GM21367 (cell line): ENCODE measurements at regions not wholly inside any gene's neighbourhood (a gene's known extent, or its start where the extent isn't known, plus 50 kb on each side); places are given as distances from the start of the nearest gene placed in this dataset.
"Not testable (repeated sequence)": the region's sequence is repeated elsewhere in the genome, so short reads cannot be mapped to it uniquely, and the experiment has no call there.

Experiments
- ATAC-seq: cut with Tn5 transposase; IDR thresholded peaks from one replicate; pipeline ENCODE4 v1.9.1; 2021; ENCODE audit not compliant: unreplicated experiment

- no peak for ATAC-seq
Measured at GRCh38 chr2:182548031-182548950, 121.5 kb upstream of the PDE1A start.

GRCh38 chr2:182550234-182550633, 123.4 kb upstream of the PDE1A start:
- no peak for ATAC-seq

- not testable (repeated sequence) for ATAC-seq
Measured at GRCh38 chr2:182552232-182552631, 125.4 kb upstream of the PDE1A start.

DNA sequence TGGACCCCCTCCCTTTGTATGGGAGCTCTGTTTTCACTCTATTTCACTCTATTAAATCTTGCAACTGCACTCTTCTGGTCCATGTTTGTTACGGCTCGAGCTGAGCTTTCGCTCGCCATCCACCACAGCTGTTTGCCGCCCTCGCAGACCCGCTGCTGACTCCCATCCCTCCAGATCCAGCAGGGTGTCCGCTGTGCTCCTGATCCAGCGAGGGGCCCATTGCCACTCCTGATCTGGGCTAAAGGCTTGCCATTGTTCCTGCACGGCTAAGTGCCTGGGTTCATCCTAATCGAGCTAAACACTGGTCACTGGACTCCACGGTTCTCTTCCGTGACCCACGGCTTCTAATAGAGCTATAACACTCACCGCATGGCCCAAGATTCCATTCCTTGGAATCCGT, 125.9 kb upstream of the PDE1A start:
- not testable (repeated sequence) for ATAC-seq

DNA sequence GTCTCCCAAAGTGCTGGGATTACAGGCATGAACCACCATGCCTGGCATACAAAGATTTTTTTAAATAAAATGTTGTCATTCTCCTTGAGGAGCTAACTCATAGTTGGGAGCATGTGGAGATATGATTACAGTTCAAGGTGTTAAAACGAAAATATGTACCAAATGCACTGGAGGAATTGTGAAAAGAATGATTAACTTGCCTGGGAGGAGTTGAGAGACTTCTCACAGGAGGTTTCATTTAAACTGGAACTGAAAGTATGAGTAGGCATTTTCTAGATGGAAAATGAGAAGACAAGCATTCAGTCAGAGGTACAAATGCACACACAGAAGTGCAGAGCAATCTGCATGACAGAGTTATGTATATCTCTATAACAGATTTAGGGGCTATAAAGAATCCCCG, 126.6 kb upstream of the PDE1A start:
- ATAC-seq, result peak; percentile 100

GRCh38 chr2:182554950-182555349, 128.1 kb upstream of the PDE1A start:
- no peak for ATAC-seq

DNA sequence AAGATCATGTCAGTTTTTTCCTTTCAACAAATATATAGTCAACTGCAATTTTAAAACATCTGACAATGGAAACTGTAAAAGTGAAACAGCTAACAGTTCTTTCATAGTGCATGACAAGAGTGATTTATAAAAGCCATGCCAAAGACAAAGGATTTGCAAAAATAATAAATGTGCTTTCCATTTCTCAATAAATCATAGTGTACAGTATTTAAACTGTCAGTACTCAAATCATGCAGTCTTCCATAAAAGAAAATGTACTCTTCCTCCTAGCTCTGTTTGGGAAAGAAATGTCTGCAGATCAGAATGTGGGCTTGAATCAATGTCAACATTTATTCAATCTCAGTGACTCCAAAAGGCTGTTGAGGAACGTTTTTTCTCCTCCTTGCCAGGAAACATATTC, 131.7 kb upstream of the PDE1A start:
- ATAC-seq, result no peak

GRCh38 chr2:182559623-182560022, 132.8 kb upstream of the PDE1A start:
- no peak for ATAC-seq

- ATAC-seq, result no peak
Measured at GRCh38 chr2:182565911-182566567, 139.2 kb upstream of the PDE1A start.

DNA sequence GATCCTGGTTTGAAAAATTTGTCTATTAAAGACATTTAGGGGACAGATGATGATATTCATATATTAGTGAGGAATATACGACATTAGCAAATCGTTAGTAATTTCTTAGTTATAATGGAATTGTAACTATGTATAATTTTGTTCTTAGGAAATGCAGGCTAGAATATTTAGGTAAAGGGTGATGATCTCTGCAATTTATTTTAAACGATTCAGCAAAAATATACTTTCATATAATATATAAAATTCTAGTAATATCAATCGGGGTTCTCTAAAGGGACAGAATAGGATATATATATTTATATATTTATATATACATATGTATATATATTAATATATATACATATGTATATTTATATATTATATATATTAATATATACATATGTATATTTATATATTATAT, 142.5 kb upstream of the DNAJC10 start:
- no peak for ATAC-seq

GRCh38 chr2:182577816-182578215, 138.2 kb upstream of the DNAJC10 start:
- no peak for ATAC-seq

DNA sequence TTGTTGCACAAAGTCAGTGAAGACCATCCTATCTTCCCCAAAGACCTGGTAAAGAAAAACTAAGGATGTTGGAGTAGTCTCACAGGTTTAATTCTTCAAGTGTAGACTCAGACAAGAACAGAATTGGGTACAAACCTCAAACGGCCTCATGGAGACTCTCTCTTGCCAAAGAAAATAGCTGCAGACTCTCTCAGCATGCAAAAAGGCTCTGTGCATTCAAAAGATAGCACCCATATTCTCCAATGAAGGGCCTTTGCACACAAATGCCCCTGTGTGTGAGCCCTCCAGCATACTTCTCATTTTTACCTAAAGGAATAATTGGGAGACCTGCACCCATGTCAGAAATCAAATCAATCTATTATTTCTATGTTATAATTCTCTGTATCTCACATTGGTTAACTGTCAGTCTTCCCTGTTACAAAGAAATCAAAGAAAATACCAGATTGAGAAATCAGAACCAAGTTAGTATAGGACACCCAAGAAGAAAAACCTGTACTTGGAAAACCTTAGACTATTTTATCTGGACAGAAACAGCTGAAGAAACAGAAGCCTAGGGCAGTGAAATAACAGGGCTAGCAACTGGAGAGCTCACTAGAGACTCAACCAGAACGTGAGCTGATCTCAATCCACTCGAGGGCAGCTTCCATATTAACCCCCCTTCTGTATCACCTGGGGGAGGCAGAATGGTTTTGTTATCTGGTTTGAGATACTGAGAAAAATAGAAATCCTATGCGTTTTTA, 134.7 kb upstream of the DNAJC10 start:
- no peak for ATAC-seq

DNA sequence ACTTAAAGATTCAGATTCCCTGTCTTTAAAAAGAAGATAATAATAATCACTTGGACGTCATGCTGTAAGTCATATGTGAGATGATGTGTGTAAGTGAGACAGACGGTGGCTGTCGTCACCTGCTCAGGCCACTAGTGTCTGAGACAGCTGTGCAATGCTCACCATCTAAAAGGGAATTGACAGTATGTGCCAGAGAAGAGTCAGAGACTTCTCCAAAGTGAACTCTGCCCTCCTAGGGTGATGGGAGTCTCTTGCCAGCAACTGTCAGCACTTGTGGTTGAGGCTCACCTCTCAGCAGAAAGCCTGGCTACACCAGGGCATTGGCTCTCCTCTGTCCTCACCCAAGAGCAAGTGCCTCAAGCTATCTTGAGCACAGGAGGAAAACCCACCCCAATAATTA, 131.6 kb upstream of the DNAJC10 start:
- ATAC-seq, result no peak

DNA sequence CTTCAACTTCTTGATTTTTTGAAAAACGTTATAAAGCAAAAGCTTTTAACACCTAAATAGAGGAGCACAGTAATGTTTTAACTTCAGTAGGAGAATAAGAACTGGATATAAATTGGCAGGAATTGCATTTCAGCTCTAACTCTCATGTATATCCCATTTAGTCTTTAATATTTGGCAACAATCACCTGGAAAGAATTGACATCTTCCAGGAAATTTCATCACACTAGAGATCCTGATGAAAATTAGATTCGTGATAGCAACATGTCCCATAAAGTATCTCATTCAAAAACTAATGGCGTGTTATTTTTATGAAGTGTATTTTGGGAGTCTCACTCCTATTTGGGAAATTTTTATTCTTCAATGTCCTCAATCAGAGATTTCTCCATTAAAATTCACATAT, 131.1 kb upstream of the DNAJC10 start:
- ATAC-seq, result no peak

- no peak for ATAC-seq
Measured at GRCh38 chr2:182585430-182585829, 130.6 kb upstream of the DNAJC10 start.

DNA sequence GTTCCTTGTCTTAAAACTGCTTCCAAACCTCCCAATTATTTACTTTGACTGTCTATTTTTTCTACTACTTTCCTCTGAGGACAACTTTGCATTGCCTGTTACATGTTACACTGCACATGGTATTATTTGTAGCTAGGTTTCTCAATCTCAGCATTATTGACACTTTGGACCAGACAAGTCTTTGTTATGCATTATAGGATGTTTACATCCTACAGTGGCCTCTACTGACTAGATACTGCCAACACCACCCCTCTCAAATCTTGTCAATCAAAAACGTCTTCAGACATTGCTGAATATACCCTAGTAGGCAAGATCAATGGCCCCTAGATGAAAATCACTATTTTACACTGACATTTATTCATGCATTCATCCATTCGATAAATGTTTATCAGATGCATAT, 129.6 kb upstream of the DNAJC10 start:
- no peak for ATAC-seq

GRCh38 chr2:182587831-182588230, 128.2 kb upstream of the DNAJC10 start:
- no peak for ATAC-seq

DNA sequence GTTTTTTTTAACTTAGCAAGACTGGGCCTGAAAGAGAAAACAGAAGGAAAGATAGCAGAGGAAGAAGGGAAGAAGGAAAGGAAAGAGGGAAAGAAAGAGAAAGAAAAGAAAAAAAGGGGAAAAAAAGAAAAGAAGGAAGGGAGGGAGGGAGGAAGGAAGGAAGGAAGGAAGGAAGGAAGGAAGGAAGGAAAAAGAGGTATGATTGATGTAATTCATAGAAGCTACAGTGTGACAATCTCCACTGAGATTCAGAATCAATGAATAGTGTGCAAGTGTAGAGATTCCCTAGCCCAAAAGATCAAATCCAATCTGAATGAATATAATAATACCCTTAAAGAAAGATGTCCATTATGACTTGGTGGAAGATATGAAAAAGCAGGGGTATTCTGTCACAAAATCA, 126.9 kb upstream of the DNAJC10 start:
- ATAC-seq, result no peak

GRCh38 chr2:182591774-182592173, 124.3 kb upstream of the DNAJC10 start:
- ATAC-seq, result no peak

- no peak for ATAC-seq
Measured at GRCh38 chr2:182592691-182593393, 123.2 kb upstream of the DNAJC10 start.

DNA sequence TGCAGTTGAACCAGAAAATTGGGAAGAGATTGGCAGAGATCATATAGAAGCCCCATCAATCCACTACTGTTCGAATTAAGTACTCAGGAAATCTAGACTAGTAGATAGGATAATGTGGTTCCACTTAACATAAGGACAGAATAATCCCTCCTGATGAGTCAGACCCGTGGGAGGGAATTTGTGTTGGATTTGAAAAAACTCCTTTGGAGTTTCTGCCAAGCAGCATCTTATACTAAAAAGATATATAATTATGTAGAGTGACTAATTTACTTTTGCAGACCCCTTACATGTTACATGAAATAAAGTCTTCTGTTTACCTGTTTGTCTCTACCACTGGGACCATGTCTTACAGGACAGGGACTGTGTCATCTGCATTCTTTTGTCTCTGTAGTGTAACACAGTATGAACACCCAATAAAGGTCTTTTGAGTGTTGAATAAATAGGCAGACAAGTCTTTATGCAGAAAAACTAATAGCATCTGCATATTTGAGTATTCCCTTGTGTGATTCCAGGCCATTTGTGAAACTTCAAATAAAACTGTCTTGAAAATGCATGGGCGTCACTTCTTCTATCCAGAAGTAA, 122.6 kb upstream of the DNAJC10 start:
- ATAC-seq, result no peak
